HepG2 (cell line): ENCODE measurements at regions not wholly inside any gene's neighbourhood (a gene's known extent, or its start where the extent isn't known, plus 50 kb on each side); places are given as distances from the start of the nearest gene placed in this dataset.

Source experiments
- ATAC-seq: fragments of 200-7000 bp; cut with Tn5 transposase; 3 replicates; pipeline ENCODE4 v1.9.1; 2020; ENCODE audit warnings: mild to moderate bottlenecking, moderate library complexity
- BruUV-seq: library from RNA; stranded (reverse); fragments of 400-500 nt; replicated peaks from 2 replicates; lab custom pipeline; 2021; lab: Mats Ljungman, UMichigan
- CTCF ChIA-PET: fragments of 300-600 bp; formaldehyde crosslinking; extraction: SDS; loops from one replicate; lab custom pipeline; 2021; ENCODE audit warnings: low total read pairs, inconsistent platforms, low intra/inter-chr PET ratio; lab: Yijun Ruan, JAX
- POLR2A ChIA-PET: fragments of 350-600 bp; sonication (Branson Sonifier 250); formaldehyde crosslinking; loops from one replicate; lab custom pipeline; 2020; ENCODE audit warnings: antibody characterized with exemption, inconsistent platforms; lab: Yijun Ruan, JAX
- DNase-seq: peaks from one replicate; pipeline ENCODE4 v3.0.0-alpha.2; 2015; ENCODE audit warnings: low spot score
- FAIRE-seq: peaks from 3 replicates; lab custom pipeline; 2011; peaks lifted over from hg19 to GRCh38; lab: Jason Lieb, UNC
- H2AFZ ChIP-seq: one replicate; pipeline ENCODE4 v1.6.1; 2011; ENCODE audit warnings: low read length, inconsistent platforms
- H3K27ac ChIP-seq: fragments of 300-600 bp; 3 replicates; pipeline ENCODE4 v1.8.0; 2011; ENCODE audit warnings: mixed run types, mild to moderate bottlenecking, mixed read lengths, low read length, inconsistent platforms; ENCODE audit not compliant: insufficient read depth; ENCODE audit errors: extremely low read length
- H3K27me3 ChIP-seq, 2 experiments: fragments of 200-600 bp in 1 of 2; 2 replicates in 1 of 2; 3 replicates in 1 of 2; pipeline versions ENCODE4 v1.6.0 to v1.8.0; 2011; ENCODE audit warnings: low read length in 2 of 2, mild to moderate bottlenecking in 2 of 2, moderate library complexity in 2 of 2, inconsistent platforms in 1 of 2; ENCODE audit not compliant: insufficient read depth in 2 of 2, control insufficient read depth in 1 of 2
- H3K36me3 ChIP-seq, 2 experiments: fragments of 200-600 bp in 1 of 2; replicated peaks in 1 of 2; 2 replicates in 1 of 2; 3 replicates in 1 of 2; pipeline versions ENCODE4 v1.5.1 to v1.8.0; 2011; ENCODE audit warnings: low read length in 2 of 2, inconsistent platforms in 1 of 2; ENCODE audit not compliant: insufficient read depth in 2 of 2, control insufficient read depth in 1 of 2
- H3K4me1 ChIP-seq: 2 replicates; pipeline ENCODE4 v1.5.1; 2012; ENCODE audit warnings: low read length, inconsistent platforms; ENCODE audit not compliant: insufficient read depth
- H3K4me2 ChIP-seq: 2 replicates; pipeline ENCODE4 v1.6.0; 2011; ENCODE audit warnings: low read depth, low read length, inconsistent platforms
- H3K4me3 ChIP-seq, 3 experiments: fragments of 200-600 bp in 1 of 3; sonication (generic), shearing (Covaris generic) in 1 of 3; replicated peaks in 1 of 3; 2 replicates each; pipeline ENCODE4 v1.5.1; 2011 to 2016; ENCODE audit warnings: low read length in 3 of 3, inconsistent platforms in 2 of 3, low read depth in 2 of 3, mild to moderate bottlenecking in 2 of 3, control low read depth in 1 of 3, mixed read lengths in 1 of 3; ENCODE audit not compliant: insufficient read depth in 1 of 3
- H3K79me2 ChIP-seq: one replicate; pipeline ENCODE4 v1.6.1; 2011; ENCODE audit warnings: low read length, inconsistent platforms; ENCODE audit not compliant: insufficient read depth
- H3K9ac ChIP-seq: 2 replicates; pipeline ENCODE4 v1.6.0; 2011; ENCODE audit warnings: mild to moderate bottlenecking, low read depth, low read length, inconsistent platforms; ENCODE audit not compliant: insufficient read depth
- H3K9me3 ChIP-seq: 2 replicates; pipeline ENCODE4 v1.5.1; 2012; ENCODE audit warnings: mild to moderate bottlenecking, low read length
- H4K20me1 ChIP-seq: 2 replicates; pipeline ENCODE4 v1.6.0; 2011; ENCODE audit warnings: inconsistent platforms, mild to moderate bottlenecking, low read length, moderate library complexity; ENCODE audit not compliant: insufficient read depth
- DNMT3B ChIP-seq: conservative IDR thresholded peaks from 2 replicates; pipeline ENCODE4 v1.6.1; 2016; ENCODE audit warnings: missing biosample characterization, control low read depth
- KDM6A ChIP-seq: IDR thresholded peaks from 2 replicates; pipeline ENCODE4 v1.6.1; 2016; ENCODE audit warnings: low read depth
- NFIB ChIP-seq: sonication (generic); formaldehyde crosslinking; IDR thresholded peaks from 2 replicates; pipeline ENCODE4 v1.9.0; 2021; ENCODE audit warnings: missing genetic modification reagents, mild to moderate bottlenecking, borderline replicate concordance
- SRF ChIP-seq: IDR thresholded peaks from 2 replicates; pipeline ENCODE4 v1.6.1; 2011; ENCODE audit warnings: mild to moderate bottlenecking, low read depth, low read length, moderate library complexity
- TGIF2 ChIP-seq: IDR thresholded peaks from 2 replicates; pipeline ENCODE4 v1.6.1; 2016; ENCODE audit warnings: control low read depth, missing compliant biosample characterization
- ZSCAN29 ChIP-seq: sonication (generic); formaldehyde crosslinking; conservative IDR thresholded peaks from 2 replicates; pipeline ENCODE4 v1.4.0; 2020; ENCODE audit warnings: mild to moderate bottlenecking, missing genetic modification reagents
- WGBS: methylation state at CpG from one replicate; pipeline ENCODE4 v1.1.6; 2017; ENCODE audit warnings: low lambda C conversion rate; 5-methylcytosine and 5-hydroxymethylcytosine counted together
- in situ Hi-C: cut with HindIII; loops from 2 replicates; pipeline ENCODE4 v1.10.0; 2017; ENCODE audit warnings: low pct_unique_long_range_greater_than_20kb; ENCODE audit not compliant: extremely low pct_ligation_motif_present
- intact Hi-C: fragments of 100-400 bp; cut with micrococcal nuclease; formaldehyde crosslinking; loops from one replicate; pipeline ENCODE4 v1.10.0; 2022; ENCODE audit not compliant: unreplicated experiment
- TF ChIP-seq, protein P1 (sequence below): sonication (generic); formaldehyde crosslinking; IDR thresholded peaks from 2 replicates; pipeline ENCODE4 v1.9.0; 2021; ENCODE audit warnings: mild to moderate bottlenecking, missing genetic modification reagents
- TF ChIP-seq, protein P2 (sequence below): sonication (generic); formaldehyde crosslinking; IDR thresholded peaks from 2 replicates; pipeline ENCODE4 v1.4.0; 2020; ENCODE audit warnings: missing genetic modification reagents
- TF ChIP-seq, protein P3 (sequence below): sonication (generic); formaldehyde crosslinking; conservative IDR thresholded peaks from 2 replicates; pipeline ENCODE4 v1.4.0; 2020; ENCODE audit warnings: mild to moderate bottlenecking, missing genetic modification reagents, moderate library complexity

DNA sequence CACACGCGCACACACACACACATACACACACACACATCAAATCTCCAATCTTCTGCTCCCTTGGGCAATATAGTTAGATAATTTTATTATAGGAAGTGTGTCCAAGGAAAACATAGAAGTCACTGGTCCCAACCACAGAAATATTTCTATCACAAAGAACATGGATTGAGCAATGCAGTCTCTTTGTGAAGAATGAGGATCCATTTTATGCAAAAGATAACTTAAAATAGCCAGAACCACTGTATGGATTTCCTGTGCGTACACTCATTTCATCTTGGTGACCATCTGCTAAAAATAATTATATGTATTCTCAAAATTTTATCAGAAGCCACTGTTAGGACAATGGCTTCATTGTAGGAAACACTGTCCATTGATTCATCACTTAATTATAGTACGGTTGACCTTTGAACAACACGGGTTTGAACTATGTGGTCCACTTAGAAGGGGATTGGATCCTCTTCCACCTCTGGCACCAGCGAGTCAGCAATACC lies 169.6 kb upstream of the MXRA5 start:
- FAIRE-seq (no peak), DNase-seq (no peak), ATAC-seq (no peak)
- no peaks in the 10 kb centered on the region for H3K36me3 ChIP-seq
- POLR2A ChIA-PET = no interaction called here
- H4K20me1 ChIP-seq = no peaks in the 10 kb centered on the region
- no peak overlapping the region for H3K9ac ChIP-seq
- no peak overlapping the region for H3K4me2 ChIP-seq
- H3K27ac ChIP-seq = no peak overlapping the region
- H3K27me3 ChIP-seq = no peaks in the 10 kb centered on the region
- in situ Hi-C loops = no loop called here
- intact Hi-C loops = no loop called here
- H3K9me3 ChIP-seq = no peaks in the 10 kb centered on the region
- 60% methylated on average over 3 of the region's 6 CpGs for WGBS
- H2AFZ ChIP-seq = no peak overlapping the region
- CTCF ChIA-PET = no interaction called here
- BruUV-seq = no TSS peak
- TF ChIP-seq DNMT3B (CRISPR knock-in tag) (no peak), SRF (no peak), NFIB (CRISPR knock-in tag) (no peak), KDM6A (CRISPR knock-in tag) (no peak), TGIF2 (CRISPR knock-in tag) (no peak), ZSCAN29 (CRISPR knock-in tag) (no peak)
- TF ChIP-seq, protein P1, sequence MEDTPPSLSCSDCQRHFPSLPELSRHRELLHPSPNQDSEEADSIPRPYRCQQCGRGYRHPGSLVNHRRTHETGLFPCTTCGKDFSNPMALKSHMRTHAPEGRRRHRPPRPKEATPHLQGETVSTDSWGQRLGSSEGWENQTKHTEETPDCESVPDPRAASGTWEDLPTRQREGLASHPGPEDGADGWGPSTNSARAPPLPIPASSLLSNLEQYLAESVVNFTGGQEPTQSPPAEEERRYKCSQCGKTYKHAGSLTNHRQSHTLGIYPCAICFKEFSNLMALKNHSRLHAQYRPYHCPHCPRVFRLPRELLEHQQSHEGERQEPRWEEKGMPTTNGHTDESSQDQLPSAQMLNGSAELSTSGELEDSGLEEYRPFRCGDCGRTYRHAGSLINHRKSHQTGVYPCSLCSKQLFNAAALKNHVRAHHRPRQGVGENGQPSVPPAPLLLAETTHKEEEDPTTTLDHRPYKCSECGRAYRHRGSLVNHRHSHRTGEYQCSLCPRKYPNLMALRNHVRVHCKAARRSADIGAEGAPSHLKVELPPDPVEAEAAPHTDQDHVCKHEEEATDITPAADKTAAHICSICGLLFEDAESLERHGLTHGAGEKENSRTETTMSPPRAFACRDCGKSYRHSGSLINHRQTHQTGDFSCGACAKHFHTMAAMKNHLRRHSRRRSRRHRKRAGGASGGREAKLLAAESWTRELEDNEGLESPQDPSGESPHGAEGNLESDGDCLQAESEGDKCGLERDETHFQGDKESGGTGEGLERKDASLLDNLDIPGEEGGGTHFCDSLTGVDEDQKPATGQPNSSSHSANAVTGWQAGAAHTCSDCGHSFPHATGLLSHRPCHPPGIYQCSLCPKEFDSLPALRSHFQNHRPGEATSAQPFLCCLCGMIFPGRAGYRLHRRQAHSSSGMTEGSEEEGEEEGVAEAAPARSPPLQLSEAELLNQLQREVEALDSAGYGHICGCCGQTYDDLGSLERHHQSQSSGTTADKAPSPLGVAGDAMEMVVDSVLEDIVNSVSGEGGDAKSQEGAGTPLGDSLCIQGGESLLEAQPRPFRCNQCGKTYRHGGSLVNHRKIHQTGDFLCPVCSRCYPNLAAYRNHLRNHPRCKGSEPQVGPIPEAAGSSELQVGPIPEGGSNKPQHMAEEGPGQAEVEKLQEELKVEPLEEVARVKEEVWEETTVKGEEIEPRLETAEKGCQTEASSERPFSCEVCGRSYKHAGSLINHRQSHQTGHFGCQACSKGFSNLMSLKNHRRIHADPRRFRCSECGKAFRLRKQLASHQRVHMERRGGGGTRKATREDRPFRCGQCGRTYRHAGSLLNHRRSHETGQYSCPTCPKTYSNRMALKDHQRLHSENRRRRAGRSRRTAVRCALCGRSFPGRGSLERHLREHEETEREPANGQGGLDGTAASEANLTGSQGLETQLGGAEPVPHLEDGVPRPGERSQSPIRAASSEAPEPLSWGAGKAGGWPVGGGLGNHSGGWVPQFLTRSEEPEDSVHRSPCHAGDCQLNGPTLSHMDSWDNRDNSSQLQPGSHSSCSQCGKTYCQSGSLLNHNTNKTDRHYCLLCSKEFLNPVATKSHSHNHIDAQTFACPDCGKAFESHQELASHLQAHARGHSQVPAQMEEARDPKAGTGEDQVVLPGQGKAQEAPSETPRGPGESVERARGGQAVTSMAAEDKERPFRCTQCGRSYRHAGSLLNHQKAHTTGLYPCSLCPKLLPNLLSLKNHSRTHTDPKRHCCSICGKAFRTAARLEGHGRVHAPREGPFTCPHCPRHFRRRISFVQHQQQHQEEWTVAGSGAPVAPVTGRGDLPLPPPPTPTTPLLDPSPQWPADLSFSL (CRISPR knock-in tag) = no peak
- TF ChIP-seq, protein P2, sequence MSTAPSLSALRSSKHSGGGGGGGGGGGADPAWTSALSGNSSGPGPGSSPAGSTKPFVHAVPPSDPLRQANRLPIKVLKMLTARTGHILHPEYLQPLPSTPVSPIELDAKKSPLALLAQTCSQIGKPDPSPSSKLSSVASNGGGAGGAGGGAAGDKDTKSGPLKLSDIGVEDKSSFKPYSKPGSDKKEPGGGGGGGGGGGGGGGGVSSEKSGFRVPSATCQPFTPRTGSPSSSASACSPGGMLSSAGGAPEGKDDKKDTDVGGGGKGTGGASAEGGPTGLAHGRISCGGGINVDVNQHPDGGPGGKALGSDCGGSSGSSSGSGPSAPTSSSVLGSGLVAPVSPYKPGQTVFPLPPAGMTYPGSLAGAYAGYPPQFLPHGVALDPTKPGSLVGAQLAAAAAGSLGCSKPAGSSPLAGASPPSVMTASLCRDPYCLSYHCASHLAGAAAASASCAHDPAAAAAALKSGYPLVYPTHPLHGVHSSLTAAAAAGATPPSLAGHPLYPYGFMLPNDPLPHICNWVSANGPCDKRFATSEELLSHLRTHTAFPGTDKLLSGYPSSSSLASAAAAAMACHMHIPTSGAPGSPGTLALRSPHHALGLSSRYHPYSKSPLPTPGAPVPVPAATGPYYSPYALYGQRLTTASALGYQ (CRISPR knock-in tag) = no peak
- TF ChIP-seq, protein P3, sequence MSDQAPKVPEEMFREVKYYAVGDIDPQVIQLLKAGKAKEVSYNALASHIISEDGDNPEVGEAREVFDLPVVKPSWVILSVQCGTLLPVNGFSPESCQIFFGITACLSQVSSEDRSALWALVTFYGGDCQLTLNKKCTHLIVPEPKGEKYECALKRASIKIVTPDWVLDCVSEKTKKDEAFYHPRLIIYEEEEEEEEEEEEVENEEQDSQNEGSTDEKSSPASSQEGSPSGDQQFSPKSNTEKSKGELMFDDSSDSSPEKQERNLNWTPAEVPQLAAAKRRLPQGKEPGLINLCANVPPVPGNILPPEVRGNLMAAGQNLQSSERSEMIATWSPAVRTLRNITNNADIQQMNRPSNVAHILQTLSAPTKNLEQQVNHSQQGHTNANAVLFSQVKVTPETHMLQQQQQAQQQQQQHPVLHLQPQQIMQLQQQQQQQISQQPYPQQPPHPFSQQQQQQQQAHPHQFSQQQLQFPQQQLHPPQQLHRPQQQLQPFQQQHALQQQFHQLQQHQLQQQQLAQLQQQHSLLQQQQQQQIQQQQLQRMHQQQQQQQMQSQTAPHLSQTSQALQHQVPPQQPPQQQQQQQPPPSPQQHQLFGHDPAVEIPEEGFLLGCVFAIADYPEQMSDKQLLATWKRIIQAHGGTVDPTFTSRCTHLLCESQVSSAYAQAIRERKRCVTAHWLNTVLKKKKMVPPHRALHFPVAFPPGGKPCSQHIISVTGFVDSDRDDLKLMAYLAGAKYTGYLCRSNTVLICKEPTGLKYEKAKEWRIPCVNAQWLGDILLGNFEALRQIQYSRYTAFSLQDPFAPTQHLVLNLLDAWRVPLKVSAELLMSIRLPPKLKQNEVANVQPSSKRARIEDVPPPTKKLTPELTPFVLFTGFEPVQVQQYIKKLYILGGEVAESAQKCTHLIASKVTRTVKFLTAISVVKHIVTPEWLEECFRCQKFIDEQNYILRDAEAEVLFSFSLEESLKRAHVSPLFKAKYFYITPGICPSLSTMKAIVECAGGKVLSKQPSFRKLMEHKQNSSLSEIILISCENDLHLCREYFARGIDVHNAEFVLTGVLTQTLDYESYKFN (CRISPR knock-in tag) = no peak
- H3K4me3 ChIP-seq = no peak overlapping the region
- H3K4me1 ChIP-seq = no peaks in the 10 kb centered on the region
- no peaks in the 10 kb centered on the region for H3K79me2 ChIP-seq
